ENCODE measurements at regions not wholly inside any gene's neighbourhood (a gene's known extent, or its start where the extent isn't known, plus 50 kb on each side); places are given as distances from the start of the nearest gene placed in this dataset.

GRCh38 chr7:31455844-31456243, 58.0 kb upstream of the ITPRID1 start:
- no peak for TF ChIP-seq EGR1 (IDR thresholded peaks at IDR 0.05)
- TF ChIP-seq USF1 (IDR thresholded peaks at IDR 0.05), result no peak
- TF ChIP-seq REST (IDR thresholded peaks at IDR 0.05; ENCODE audit: low read depth), result no peak
- no peak for TF ChIP-seq YY1 (IDR thresholded peaks at IDR 0.05; ENCODE audit: low read depth)
- TF ChIP-seq MAX (IDR thresholded peaks at IDR 0.05), result no peak
- no peak for TF ChIP-seq ZBTB7A (IDR thresholded peaks at IDR 0.05; ENCODE audit: low read depth)
- TF ChIP-seq CEBPB (IDR thresholded peaks at IDR 0.05), result no peak
- no peak for TF ChIP-seq NFIC (IDR thresholded peaks at IDR 0.05)
- TF ChIP-seq TCF12 (IDR thresholded peaks at IDR 0.05; ENCODE audit: low read depth), result no peak
- no peak for TF ChIP-seq CREB1 (IDR thresholded peaks at IDR 0.05; ENCODE audit: low read depth)
- no peak for TF ChIP-seq TEAD4 (IDR thresholded peaks at IDR 0.05)
- no peak for TF ChIP-seq EP300 (IDR thresholded peaks at IDR 0.05; ENCODE audit: borderline replicate concordance)
- TF ChIP-seq TAF1 (IDR thresholded peaks at IDR 0.05; ENCODE audit: low read depth), result no peak
